NCI-H1048 (cell line): ENCODE measurements at regions not wholly inside any gene's neighbourhood (a gene's known extent, or its start where the extent isn't known, plus 50 kb on each side); places are given as distances from the start of the nearest gene placed in this dataset.
"Not testable (repeated sequence)": the region's sequence is repeated elsewhere in the genome, so short reads cannot be mapped to it uniquely, and the experiment has no call there.

Experiments
- DNase-seq: peaks from one replicate; lab custom pipeline; 2025; lab: John Stamatoyannopoulos, UW

DNA sequence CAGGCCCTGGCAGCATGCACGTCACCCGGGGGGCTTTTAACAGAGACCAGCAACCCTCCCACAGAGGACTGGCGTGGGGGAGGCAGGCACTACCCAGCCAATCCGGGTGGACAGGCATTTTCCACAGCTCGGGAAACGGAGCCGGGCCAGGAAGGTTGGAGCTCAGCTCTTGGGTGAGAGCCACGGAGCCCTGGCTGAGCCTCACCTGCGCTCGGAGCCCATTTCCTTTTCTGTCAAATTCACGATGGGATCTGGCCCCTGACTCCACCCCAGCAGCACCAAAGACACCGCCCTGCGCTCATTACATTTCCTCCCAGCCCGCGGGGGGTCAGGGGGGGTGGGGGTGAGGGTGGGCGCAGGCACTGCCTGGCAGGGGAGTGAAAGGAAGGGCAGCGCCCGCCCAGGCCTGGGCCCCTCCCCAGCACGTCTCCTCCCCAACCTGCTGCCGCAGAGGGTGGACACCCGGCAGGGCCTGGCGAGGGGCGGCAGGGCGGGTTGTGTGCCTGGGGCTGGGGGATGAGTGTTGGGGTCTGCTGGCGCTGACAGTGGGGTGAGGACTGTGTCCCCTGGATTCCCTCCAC is 145.4 kb downstream of the LAT start:
- DNase-seq = not testable (repeated sequence)

DNA sequence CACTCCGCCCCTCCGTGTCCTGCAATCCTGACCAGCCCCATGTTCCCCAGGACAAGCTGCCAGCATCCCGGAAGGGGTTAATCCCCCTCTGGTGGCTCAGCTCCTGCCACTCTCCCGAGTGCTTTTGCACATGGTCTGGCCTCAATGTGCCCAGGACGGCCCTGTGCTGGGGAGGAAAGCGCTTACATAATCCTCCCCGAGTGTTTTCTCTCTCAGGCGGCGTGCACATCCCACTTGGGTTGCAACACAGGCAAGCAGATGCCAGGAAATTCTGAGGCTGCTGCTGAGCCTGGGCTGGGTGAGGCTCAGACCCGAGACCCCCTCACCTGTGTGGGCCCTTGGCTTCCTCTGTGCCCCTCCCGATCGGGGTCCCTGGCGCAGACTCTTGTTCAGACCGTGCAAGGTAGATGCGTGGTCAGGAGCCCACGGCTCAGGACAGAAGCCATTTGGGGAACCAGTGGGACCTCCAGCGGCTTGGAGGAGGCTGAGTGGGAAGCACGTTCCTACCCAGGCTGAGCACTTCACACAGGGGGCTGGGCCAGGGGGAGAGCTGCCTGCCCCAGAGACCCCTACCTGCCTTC is 144.7 kb downstream of the LAT start:
- DNase-seq = not testable (repeated sequence)

DNA sequence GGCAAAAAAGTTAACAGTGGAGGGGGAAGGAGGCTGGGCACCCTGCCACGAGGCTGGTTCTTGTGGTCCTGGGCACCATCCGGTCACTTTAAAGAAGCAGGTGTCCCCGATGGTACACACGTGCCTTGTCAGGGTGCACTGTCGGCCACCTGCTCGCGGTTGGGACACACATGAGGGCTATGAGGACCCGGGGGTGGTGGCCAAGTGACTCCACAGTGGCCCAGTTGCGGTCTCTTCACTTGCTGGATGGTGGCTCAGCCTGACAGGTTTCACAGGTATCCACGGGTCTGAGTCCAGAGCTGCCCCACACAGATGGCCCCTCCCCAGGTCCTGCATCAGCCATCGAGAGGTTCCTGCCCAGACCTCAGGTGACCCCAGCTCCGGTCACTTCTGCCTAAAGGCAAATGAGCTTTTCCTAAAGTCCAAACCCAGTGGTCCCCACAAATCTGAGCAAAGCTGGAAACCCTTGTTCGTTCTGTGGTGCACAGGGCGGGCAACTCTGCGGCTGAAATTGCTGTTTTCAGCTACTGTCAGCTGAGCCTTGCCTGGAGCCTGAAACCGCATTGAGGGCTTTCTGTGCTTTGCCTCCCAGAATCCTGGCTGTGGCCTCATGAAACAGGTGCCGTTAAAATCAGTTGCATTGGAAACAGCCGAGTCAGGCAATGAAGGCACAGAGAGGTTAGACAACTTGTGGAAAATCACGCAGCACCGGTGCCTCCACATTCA is 144.0 kb downstream of the LAT start:
- not testable (repeated sequence) for DNase-seq

DNA sequence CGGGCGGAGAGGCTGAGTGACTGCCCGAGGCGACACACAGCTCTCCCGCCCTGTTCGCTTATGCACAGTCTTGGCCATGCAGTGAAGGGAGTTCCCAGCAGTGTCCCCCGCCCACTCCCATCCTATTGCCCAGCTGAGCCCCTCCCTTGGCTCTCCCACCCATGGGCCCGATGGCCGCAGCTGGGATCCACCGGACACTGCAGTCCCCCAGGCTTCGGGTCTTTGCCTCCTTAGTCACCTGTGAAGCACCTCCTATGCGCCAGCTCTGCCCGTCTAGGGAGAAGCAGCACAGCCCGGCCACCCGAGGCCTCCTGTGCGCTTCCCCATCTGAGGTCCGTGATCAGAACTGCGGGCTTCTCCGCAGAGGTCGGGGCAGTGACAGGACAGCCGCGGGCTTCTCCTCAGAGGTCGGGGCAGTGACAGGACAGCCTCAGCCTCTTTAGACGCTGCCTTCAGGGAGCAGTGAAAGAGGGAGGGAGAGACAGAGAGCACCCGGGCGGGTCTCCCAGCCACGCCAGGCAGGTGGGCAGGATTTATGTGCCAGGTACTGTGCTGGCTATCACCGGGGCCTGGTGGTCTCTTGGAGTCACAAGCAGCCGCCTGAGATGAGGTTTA is 143.1 kb downstream of the LAT start:
- DNase-seq = not testable (repeated sequence)

DNA sequence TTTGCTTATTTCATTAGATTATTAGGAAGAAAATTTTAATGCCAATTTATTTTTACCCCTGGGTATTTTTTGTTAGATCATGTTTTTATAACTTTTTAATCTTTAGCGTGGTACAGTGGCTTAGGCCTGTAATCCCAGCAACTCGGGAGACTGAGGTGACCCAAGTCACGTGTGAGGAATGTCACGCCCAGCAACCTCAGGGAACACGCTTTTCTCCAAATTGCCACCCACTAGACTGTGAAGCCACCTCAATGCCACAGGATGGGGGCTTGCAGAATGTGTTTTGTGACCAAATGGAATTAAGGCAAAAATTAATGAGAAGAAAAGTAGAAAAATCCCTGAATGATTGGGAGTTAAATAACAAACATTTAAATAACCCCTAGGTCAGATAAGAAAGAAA is 141.8 kb downstream of the LAT start:
- no peak for DNase-seq

DNA sequence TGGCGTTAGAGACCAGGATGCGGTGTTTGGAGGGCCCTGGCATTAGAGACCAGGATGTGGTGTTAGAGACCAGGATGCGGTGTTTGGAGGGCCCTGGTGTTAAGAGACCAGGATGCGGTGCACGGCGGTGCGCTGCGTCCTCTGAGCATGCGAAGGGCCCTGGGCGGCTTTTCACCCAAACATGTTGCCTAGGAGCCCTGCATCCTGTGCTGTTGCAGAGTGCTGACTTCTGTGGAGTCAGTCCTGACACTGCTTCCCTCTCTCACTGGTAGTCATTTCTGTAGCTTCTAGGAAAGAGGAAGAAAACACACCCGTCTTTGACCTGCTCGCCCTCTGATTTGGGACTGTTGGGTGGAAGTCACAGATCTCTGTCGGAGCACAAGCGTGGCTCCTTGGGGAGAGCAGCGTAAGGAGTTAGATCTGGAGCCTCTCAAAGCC is 141.2 kb downstream of the LAT start:
- DNase-seq = no peak

DNA sequence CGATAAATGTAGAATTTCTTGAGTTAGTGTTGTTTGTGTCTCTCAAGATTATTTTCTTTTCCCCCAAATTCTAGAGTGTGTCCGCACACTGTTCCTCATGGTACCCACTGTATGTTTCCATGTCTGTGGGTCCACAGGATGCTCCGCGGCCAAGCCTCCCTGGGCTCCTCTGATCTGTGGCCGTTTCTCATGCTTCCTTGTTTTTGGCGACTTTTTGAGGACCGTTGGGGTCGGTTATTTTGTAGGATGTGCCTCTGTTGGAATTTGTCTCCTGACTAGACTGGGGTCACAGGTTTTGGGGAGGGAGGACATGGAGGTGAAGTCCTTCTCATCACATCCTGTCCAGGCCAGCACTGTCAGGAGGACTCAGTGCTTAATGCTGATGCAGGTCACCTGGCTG is 140.0 kb downstream of the LAT start:
- no peak for DNase-seq

DNA sequence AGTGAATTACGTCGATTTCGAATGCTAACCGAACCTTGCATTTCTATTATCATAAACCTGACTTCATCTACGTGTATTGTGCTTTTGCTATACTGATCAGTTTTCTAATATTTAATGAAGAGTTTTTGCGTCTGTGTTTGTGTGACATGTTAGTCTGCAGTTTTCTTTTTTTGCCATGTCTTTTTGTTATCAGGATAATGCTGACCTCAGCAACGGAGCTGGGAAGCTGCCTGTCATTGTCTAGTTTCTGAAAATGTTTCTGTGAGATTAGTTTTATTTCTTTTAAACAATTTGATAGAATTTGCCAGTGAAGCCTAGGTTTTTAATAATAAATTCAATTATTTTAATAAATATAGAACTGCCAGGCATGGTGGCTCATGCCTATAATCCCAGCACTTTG is 139.3 kb downstream of the LAT start:
- DNase-seq = not testable (repeated sequence)

DNA sequence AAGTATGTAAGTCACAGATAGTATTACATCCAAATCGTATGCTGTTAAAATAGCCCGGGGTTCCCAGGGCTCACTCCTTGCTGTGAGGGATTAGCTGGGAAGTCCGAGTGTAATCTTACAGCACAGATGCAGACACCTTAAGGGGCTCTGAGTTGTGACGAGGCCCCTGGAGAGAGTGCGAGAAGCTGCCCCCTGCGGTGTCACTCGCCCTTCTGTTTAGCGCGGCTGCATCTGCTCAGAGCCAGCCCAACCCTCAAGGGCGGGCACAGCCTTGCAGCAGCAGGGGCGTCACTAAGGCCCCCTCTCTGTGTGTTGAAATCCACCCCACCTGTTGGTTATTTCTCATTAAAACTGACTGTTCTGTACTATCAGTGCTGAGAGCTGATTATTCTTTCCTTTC is 135.8 kb downstream of the LAT start:
- DNase-seq = not testable (repeated sequence)

DNA sequence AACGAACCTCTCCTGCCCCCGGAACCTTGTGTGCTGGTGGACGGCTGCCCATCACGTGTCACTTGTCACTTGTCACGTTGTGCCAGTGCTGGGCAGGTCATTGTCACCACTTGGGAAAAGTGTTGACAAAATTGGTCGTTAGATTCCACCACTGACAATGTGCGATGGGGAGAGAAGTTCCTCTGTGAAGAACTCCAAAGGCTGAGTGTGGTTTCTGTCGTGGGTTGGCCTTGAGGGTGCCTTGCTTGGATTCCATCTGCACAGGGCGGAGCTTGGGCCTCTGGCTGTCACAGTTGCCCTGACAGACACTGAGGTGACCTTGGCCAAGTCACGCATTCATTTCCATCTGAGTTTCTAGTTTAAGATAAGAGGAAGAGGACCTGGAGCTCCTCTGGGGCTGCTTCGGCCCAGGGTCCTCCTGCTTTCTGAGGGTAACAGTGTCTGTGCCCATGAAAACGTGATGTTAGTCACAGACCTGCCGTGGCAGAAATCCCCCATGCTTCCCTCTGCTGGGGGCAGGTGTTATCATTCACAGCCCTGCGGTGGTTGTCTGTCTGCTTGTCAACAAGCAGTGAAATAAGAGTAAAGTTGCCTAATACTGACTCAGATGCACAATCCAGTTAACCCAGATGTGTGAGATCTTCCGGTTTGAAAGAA is 133.6 kb downstream of the LAT start:
- not testable (repeated sequence) for DNase-seq

DNA sequence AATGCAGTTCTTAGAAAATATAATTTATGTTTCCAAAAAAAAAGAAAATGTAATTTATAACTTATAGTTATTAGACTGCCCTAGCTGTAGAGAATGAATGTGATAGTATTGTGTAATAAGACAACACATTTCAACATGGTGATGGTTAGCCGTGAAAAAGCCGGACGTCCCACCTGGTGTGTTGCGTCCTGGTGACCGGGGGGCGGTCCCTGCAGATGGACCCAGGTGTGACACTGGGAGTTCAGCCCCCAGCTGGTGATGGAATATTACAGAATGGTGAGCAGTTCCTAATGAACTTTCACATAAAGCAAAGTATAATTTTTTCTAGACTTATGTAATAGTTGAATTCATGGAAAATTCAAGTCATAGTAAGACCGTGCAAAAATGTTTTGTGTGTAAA is 132.8 kb downstream of the LAT start:
- DNase-seq = no peak

DNA sequence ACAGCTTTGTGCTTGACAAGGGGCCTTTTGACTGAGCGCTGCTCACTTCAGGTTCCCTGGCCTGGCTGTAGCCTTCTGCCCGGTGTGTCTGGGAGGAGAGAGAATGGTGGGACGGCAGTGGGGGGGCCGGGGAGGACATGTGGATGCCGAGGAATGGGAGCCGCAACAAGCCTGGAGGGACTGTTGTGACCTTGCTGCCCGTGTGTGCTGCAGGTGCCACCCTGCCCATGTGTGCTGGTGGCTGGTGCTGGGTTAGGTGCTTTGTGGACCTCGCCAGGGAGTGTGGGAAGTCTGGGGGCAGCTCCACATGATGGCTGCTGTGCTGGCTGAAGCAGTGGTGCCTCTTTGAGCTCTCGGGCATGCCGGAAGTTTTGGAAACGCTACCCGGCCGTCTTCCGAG is 132.1 kb downstream of the LAT start:
- DNase-seq = no peak

DNA sequence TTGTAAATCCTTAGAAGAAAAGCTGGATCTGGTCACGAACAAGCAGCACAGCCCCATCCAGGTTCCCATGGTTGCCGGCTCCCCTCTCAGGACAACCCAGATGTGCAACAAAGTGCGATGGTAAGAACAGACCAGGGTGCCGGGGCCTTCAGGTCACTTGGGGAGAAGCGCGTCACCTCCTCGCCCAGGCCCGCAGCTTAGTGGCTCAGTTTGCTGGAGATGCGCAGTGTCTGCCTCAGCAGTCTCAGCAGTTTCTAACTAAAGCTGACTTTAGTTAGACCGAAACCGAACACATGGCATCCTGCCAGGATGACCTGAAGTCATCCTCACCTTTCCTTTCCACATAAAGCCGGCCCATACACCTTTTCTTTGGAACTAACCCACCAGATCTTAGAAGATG is 131.4 kb downstream of the LAT start:
- DNase-seq = not testable (repeated sequence)

DNA sequence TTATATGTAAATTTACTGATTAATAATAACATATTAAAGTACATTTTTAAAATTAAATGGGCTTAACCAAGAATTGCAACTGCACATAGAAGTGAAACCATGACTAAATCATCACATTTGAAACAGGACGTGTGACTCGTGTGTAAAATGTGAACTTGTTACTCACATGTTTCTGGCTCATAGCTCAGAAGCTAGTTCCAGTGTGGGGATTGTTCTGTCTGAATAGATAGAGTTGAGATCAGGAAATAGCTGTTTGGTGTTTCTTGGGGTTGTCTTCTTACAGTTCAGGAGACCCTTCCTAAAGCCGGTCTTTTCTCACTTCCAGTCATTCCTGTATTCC is 130.9 kb downstream of the LAT start:
- DNase-seq = not testable (repeated sequence)

DNA sequence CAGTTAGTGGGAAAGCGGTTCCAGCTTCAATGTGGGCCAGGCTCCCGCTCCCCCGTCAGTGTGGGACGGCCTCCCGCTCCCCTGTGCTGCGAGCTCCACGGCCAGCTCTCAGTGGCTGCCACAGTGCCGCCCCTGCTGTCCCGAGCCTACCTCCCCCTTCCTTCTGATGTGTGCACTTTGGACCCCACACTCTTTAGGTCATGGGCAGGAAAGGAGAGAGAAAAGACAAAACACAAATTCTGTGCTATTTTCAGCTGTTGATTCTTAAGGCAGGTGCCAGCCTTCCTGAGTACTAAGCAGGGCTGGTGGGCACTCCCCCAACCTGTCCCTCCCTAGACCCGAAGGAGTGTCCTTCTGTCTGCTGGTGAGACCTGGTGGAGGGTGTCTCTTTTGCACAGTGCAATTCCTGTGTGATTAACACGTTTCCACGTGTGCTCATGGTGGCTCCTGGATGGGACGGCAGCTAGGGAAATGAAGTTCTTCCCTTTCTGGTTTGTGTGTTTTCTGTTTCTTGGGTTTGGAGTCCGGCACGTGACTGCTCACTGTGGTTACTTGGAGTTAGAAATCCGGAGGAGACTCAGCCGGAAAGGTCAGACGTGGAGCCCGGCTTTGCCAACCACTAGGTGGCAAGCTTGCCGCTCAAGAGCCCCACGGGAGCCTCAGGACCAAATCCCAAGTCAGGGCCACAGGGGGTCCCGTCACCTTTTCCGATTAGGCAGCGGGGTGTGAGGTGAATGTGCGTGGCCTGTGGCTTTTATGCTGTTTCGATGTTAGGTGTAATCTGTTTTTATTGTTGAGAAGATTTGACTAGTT is 130.3 kb downstream of the LAT start:
- not testable (repeated sequence) for DNase-seq

DNA sequence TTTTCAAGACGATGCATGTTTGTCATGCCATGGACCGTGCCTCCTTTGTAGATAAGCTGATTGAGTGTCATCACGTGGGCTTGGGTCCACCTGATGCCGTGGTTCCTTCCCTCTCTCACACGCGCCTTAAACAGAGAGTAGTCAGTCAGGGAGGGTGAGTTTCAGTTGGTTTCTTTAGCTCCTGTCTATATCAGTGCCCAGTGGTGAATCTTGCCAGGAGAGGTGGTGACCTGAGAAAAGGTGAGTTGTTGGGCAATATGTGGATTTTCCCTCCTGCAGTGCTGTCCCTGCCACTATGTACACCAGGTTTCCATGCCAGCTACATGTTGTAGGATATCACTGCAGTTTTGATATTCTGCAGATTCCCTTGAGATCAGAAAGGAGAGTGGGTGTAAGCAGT is 129.7 kb downstream of the LAT start:
- no peak for DNase-seq

DNA sequence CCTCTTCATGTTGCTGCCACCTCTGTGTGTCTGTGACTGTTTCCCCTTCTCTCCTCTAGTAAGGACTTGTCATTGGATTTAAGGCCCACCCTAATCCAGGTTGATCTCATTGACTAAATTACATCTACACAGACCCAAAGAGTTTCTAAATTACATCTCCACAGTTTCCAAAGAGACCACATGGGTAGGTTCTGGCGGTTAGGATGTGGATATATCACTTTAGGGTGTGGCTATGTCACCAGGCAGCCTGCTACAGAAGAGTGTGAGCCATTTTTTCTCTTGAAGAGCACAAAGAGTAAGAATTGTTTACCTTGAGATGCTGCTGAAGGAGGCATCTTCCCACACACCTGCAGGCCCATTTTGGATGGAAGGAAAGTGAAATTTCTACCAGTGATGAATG is 128.6 kb downstream of the LAT start:
- DNase-seq = not testable (repeated sequence)

DNA sequence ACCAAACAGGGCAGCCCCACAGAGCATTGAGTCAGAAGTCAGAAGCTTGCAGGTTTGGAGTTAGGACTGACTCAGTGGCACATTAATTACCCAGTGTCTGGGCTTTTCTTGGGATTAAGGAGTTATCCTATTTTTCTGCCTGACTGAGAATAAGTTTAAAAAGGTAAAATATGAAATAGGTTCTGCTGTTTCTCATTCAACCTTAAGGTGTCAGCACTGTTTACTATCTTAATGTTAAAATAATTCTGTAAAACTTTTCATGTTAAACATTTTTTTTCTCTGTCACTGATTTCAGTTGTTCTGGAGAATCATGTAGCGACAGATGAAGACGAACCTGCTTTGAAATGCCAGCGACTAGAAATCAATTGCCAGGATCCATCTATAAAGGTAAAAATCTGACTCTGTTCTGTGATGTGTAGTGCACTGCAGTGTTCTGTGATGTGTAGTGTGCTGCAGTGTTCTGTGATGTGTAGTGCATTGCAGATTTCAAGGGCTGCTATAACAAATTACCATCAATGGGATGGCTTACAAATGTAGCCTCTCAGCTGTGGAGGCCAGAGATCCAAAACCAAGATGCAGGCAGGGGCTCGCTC is 128.0 kb downstream of the LAT start:
- DNase-seq = no peak

DNA sequence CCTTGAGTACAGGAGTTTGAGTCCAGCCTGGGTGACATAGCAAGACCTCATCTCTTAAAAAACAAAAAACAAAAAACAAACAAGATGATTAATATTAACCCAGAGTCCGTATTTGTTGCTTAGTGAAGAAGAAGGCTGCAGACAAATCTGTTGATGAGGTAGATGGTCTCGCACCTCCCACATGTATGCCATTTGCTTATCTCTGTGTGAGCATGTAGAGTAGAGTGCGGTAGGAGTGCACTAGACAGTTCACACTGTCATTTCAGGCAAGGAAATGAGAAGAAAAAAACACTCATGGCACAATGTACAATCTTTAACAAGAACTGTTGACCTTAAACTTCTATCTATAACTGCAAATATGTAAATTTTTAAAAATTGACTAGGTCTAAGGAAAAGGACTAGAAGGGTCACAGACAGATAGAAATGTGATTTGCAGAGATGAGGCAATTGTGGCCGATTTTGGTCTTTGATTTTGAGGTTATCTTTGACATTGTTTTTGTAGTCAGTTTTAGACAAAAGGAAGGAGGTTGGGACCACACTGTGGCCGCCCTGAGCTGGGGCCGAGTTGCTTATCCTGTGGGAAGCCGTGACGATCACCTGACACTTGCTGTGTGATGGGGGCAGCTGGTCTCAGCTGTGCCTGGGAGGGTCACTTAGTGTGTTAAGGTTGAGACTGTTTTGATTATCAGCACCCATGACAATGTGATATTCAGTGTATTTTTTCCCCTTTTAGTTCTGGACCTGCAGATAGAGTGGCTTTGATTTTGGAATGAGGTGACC is 127.2 kb downstream of the LAT start:
- DNase-seq = not testable (repeated sequence)

DNA sequence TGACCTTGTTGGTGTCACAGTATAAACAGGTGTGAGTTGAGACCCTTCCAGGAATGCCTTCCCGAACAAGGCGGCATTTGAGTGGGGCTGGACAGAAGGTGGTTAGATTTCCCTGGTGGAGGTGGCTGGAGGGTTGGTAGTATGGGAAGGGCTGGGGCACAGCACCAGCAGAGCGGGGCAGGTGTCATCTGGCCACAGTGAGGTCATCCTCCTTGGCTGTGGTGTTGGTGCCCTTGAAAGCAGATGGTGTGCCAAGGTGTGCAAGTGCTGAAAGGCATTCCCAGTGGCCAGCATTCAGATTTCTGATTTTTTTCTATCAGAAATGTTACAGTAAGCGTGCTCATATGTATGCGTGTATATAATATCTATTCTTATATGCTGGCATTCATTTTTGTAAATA is 126.6 kb downstream of the LAT start:
- DNase-seq = no peak
